Muscle of back (tissue), 3 donors: ENCODE measurements at regions not wholly inside any gene's neighbourhood (a gene's known extent, or its start where the extent isn't known, plus 50 kb on each side); places are given as distances from the start of the nearest gene placed in this dataset.

ENCODE experiments used
- DNase-seq, 3 donors: peaks; one replicate each; pipeline versions ENCODE4 v3.0.0 to v3.0.0-alpha.2; 2013

DNA sequence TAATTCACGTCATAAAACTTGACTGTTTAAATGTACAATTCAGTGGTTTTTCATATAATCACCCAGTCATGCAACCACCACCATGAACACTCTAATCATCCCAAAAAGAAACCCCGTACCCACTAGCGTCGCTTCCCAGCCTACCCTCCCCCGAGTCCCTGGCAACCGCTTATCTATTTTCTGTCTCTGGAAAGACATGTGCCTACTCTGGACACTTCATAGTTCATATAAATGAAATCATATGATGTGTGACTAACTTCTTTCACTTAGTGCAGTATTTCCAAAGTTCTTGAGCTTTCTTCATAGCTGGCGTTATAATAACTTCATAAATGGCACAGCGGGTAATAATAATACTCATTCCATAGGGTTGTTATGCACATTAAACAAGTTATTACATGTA lies 215.2 kb downstream of the MYLK4 start:
- DNase-seq, result no peak

DNA sequence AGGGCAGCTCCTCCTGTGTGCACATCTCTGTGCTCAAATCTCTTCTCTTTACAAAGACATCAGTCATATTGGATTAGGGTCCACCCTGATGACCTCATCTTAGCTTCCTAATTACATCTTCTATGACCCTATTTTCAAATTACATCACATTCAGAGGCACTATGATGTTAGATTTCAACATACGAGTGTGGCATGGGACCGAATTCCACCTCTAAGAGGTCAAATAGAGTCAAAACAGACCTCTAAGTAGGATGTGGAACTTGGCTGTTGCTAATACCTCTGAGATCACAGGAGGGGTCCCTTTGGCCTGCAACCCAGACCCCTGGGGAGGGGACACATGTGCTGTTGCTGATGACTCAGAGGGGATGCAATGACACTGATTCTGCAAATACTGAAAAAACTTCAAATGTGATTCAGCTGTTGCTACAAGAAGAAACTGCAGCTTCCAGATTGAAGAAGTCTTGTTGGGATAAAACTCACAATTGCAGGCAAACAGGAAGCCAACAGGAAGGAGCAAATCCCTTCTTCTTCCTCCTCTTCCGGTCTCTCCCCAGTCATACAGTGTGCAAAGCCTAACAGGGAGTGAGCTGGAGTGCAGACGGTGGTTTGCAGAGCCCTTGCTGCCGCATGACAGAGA lies 216.2 kb downstream of the MYLK4 start:
- no peak for DNase-seq

DNA sequence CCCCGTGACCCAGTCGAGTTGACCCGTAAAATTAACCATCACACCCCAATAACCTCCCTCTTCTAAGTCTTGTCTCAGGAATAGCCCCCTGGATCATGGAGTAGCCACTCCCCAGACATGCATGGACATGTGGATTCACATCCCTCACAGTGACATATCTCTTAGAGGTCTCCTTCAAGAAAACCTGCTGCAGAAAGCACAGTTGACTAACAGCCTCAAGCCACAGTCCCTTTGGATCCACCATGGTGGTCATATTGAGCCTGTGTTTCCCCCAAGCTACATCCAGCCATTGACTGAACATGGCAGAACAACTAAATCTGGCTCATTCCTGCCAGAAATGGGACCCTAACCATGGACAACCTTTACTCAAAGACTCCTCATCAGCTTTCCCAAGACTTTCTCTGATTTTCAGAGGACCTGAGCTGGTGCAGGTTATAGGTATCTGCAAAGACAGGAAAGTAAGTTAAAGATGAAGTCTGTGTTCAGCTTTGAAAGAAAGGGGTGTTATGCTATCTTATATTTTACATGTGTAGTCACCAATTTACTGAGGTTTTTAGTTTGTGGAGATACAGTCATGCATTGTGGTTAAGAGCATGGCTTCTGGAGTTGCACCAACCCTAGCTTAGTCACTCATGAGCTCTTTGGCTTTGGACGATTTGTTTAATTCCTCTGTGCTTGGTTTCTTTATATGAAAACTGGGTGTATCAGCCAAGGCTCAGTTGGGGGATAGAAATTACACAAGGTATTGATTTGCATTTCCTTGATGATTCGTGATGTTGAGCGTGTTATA lies 219.1 kb downstream of the MYLK4 start:
- peak in 1 of 3 donors; percentile 78 for DNase-seq

DNA sequence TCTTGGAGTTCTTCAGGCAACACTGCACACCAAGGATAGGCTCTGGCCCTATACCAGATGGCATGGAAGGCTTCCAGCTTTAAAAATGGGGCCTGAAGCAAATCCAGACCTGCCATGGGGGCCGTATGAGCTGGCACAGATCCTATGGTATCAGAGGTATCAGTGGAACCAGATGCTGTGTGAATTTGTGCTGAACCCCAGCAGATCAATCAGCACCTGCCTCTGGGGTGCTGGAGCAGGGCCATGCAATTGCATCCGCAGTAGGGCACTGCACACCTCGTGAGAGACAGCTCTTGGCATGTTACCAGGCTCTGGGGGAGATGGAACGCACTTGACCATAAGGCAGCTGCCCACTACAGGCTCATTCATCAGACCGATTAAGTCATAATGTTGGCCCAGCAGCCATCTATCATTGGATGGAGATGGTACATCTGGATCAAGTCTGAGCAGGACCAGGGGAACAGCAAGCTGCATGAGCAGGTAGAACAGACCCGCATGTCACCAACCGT lies 221.5 kb downstream of the MYLK4 start:
- no peak for DNase-seq

DNA sequence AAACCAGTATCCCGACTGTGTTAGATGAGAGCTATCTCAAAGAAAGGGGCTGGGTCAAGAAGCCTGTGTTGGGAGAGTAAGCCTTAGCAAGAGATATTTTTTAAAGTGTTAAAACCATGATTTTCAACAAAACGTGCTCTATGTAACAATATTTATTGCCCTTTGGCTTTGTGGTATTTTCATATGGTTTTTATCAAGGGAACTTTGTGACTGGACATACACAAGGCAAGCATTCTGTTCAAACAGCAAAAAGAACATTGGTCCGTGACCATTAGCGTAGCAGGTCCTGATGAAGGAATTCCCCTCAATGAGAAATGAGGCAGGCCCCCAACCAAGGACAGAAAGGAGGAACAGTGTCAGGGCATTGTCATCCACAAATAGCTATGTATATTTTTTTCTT lies 222.6 kb downstream of the MYLK4 start:
- no peak for DNase-seq

DNA sequence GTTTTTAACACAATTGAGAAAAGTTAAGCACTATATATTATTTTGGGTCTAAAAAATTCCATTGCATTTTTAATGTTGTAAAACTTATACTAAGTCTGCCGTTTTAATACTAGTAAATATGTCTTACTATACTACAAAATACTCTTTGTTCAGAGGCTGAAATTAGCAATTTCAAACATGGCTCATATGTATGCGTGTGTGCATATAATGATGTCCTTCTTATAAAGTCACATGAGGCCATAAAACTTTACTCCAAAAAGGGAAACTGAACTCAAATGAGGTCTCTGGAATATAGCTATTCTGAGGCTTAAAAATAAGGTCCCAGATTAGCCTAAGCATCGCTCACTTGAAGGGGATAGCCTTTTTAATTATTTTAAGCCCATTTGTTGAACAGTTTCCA lies 224.0 kb downstream of the MYLK4 start:
- no peak for DNase-seq

DNA sequence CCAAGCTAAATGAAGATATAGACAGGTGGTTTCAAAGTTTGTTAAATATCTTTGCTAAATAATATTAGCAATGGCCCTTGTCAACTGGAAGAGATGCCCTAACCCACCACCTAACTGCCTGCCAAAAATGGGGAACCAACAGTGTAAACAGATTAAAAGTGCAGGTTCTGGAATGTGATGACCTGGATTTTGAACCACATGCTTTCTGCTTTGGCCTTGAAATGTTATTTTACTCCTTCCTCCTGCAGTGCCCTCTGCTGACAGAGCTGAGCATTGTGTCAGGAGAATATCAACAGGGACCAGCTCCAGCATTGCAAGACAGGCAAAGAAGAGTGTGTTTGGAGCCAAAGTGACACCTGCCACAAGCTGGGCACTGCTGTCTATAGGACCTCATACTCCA lies 226.6 kb downstream of the MYLK4 start:
- DNase-seq, result no peak

DNA sequence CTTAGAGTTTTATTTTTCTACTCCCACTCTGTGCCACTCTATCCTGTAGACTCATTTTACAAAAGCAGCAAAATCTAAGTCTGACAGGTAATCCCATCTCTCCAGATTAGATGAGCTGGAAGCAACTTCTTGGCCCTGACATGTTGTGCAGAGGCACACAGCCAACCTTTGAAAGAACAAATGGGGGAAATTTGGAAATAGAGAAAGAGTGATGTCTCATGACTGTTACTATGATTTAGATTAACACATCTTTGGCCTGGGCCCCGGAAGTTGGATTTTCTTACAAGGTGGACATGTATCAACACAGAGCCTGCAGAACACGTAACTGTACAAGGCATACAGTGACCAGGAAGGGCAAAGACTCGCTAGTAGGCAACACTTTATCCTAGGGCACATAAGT lies 227.7 kb downstream of the MYLK4 start:
- DNase-seq, result no peak

DNA sequence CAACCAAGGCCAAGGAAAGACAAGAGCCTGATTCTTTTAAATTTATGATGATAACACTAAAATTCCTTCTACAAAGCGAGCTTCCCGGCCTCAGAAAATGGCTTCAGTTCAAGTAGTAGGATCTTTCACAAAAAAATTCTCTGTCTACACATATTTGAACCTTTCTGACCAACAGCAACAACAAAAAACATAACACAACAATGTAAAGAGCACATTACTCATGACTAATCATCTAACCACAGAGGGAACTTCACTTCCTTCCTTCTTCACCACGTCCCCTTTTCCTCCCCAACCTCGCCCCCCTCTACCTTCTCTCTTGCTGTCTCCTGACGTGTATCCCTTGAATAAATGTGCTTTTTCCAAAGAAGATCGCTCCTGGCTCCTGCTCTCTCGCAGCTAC lies 228.2 kb downstream of the MYLK4 start:
- no peak for DNase-seq

DNA sequence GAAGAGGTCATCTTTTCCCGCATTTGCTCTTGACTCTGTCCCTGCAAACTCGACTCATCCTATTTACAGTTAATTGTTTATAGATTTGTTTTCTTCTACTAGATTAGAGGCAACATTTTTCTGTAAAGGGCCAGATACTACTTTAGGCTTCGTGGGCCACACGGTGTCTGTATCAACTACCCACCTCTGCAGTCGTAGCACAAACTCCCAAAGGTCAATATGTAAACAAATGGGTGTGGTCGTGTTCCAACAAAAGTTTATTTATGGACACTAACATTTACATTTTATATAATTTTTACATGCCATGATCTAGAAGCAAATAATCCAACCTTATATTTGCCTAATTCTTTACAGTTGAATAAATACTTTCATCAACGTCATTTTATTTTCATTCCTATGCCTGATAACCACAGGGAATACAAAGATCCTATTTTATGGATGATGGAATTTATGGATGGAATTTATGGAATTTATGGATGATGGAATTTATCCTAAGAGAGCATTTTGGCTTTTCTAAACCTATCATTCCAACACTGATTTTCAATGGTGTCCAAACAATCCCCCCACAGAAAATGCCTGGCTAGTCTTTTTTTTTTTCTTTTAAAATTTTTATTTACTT lies 232.8 kb downstream of the MYLK4 start:
- no peak for DNase-seq

DNA sequence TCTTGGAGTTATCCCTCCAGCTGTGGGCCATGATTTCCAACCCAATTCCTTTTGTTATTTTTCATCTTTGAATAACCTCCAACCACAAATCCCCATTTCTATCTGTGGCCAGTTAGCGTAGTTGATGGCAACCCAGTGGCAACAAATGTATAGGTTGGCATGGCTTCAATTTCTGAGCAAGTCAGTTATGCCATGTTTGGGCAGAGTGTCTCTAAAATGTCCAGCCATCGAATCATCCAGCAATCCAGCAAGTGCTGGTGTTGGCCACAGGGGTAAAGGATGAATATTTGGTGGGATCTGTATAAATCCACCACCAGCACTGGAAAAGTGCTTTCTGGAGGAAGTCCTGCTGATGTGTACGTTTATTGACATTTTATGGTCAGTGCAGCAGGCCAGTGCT lies 233.3 kb downstream of the MYLK4 start:
- DNase-seq, result no peak

DNA sequence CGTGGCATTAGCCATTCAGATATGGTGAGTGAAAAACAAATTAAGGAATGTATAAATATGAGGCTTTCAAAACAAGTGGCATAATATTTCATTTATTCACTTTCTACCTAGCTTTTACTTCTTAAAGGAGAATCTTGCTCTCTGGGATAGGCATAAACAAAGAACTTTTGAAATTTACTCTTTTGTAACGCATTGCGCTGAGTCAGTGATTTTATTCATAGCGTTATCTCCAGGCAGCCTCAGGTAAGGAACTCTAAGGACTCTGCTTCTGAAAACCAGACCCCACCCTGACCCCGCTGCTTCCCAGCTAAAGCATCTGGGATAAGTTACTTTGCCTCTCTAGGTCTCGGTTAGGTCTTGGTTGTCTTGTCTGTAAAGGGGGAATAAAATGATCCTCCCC lies 234.7 kb downstream of the MYLK4 start:
- no peak for DNase-seq

DNA sequence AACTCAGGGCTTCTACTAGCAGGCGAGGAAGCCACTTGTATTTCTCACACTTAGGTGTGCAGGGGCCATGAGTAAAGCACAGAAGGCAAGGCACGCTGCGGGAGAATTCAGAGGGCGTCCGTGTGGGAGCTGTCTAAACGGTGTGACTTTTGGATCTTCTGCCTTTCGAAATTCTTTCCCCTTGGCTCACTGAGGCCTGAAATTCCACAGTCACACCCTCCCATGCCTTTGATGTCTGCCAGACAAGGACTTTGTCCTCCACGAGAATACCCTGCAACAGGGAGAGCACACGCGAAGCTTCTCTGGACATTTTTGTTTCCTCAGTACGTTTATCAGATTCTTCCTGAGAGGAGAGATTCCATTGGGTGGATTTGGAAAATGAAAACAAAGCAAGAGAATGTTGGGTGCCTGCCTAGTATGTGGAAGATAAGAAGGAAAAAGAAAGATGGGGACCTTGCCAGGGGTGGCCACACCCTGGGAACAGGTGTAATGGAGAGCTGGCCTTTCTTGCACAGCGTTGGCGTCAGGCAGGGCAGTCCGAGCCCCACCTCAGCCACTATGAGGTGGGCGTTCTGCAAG lies 235.7 kb downstream of the MYLK4 start:
- no peak for DNase-seq

DNA sequence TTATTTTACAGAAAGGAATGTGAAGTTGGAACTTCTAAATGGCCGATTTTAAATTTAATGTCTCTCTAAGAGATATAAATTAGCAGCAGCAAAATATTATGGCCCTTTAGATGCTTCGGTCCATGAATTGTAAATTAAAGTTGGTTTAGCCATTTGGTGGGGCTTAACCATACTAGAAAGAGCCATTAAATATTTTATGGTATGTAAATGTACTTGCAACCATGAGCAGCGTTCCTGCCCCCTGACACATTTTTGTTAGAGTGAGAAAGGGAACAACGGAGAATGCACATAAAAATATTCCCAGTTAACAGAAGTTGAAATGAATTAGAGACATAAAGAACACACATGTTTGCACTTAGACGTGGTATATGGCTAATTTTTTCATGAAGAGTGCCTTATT lies 237.9 kb downstream of the MYLK4 start:
- no peak for DNase-seq

DNA sequence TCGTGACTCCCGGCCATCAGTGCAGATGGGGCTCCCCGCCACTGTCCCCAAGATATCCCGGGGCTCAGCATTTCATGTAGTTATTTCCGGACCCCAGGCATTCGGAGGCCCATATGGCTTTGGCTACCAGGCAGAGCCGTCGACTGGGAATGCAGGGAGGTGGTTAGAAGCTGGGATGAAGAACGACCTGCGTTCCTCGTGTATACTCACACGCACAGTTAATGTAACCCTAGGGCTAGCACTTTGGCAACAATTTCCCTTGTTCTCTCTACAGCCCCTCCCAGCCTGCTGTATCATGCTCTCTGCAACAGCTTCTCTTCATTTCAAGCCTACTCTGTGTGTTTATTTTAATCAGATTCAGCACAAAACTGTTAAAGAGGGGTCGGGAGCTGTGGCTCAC lies 240.4 kb downstream of the MYLK4 start:
- DNase-seq, result peak in 1 of 3 donors; percentile 56

DNA sequence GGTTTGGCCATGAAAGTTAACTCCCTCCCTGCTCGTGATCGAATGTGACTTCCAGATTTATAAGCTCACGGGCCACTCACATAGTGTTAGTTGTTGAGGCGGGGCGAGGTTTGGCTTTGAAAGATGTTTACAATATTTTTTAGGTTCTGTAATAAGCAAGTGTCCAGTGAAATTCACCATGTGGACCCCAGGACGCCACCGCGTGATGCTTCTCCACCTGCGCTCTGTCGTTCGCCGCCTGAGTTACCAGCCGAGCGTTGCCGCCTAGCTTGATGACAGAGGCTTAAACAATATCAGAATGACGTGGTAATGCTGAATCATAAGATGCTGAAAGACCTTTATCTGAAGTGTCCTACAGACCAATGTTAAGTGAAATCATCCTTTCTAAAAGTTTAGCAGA lies 241.0 kb downstream of the MYLK4 start:
- DNase-seq, result no peak

DNA sequence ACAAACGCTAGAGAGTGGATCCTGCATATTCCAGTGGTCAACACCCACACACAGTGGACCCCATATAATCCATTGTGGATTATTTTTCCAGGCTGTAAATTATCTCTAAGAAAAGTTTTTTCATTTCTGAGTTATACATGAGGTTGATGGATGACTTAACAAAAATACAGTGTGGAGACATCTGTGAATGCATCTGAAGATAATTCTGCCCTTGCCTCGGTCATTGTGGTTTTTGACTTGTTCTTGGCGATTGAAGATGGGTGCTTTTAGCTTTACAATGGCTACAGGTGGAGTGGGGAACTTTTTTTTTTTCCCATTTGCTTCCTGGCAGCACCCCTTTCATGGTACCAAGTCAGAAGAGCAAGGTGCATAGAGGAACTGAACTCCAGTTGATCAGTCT lies 242.7 kb downstream of the MYLK4 start:
- DNase-seq, result no peak

DNA sequence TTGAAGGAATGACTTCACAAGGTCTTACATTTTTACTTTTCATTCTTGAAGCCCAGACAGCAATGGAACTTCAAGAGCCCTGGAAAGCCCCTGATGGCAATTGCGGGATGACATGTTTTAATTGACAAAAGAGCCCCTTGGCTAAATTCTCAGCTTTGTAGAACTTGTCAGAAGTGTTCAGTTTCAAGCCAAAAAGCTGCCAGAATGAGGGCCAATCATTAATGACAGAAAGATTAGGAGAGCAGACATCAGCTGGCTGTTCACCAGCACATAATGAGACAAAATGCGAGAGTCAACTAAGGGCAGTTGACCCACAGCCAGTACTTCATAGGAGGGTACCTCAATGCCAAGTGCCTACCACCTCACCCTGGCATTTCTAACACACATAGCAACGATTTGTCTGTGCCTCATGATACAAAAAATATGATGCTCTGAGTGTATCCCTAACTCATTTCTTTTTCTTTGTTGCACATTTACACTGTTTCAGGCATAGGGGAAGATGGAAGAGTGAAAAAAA lies 243.1 kb downstream of the MYLK4 start:
- DNase-seq, result no peak

DNA sequence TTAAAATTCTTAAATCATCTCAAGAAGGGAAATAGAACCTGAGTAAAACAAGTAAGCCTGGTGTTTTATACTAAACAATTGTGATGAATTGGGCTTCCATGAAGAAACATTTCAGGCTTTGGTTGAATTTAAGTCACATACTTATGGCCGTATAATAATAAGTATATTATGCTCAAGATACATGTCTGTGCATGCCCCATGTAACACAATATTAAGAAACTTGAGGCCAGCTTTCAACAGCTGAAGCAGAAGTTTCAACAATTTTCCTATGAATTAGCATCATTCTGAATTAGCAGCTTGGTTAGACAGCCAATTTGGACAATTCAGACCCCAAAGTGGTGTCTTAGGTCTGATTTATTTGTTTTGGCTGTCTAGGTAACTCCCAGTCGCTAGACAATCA lies 243.7 kb downstream of the MYLK4 start:
- no peak for DNase-seq

DNA sequence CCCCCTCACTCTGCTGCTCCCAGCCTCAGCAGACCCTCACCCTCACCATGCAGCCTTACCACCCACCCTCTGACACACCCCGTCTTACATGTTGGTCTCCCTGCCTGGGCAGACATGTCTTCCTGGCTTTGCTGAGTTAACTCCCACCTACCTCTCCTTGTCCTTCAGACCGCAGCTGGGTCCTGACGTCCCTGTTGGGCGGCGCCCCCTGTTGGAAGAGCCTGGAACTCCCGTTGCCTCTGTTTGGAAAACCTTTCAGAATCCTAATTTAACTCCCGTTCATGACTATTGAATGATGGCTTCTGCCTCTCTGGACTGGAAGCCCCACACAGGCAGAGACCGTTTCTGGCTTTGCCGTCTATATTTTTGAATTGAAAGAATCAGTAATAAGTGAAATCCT lies 245.1 kb downstream of the MYLK4 start:
- no peak for DNase-seq

DNA sequence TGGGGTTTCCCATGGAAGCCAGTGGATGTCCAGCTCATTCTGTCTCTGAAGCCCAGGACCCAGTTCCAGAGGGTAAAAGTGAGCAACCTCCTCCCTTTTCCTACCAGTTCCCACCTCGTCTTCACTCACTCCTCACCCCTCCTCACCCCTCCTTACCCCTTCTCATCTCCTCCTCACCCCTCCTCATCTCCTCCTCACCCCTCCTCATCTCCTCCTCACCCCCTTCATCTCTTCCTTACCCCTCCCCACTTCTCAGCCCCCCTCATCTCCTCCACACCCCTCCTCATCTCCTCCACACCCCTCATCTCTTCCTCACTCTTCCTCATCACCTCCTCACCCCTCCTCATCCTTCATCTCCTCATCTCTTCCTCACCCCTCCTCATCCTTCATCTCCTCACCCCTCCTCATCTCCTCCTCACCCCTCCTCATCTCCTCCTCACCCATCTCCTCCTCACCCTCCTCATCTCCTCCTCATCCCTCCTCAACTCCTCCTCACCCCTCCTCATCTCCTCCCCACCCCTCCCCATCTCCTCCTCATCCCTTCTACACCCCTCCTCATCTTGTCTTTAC lies 246.1 kb downstream of the MYLK4 start:
- no peak for DNase-seq

DNA sequence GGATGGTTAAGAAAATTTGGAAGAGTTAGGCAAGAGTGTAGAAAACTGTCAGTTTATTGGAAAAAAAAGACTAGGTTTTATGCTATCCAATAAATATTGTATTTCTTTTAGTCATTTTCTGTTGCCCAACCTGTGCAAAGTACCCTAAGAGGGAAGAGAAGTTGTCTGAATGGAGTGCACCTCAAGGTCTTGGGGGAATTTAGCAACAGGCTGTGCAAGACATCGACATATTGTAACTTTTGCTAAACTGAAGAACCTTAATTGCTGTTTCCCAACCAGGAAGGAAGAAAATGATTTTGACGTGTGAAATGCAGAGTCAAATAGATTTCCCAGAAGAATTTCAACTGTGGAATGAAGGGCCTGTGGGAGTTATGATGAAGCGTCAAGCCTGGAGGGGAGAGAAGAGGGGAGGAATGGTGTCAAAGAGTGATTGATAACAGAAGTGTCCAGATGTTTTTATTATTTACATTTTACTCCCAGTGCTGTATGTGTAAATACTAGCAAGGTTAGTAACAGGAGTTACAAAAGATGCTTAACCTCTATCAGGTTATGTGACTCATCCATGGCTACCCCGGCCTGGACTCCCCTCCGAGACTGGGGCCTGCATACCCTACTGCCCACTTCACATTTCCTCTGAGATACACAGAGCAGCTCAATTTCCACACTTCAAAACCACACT lies 246.8 kb downstream of the MYLK4 start:
- DNase-seq, result no peak
